ENCODE measurements at regions not wholly inside any gene's neighbourhood (a gene's known extent, or its start where the extent isn't known, plus 50 kb on each side); places are given as distances from the start of the nearest gene placed in this dataset.

GRCh38 chr3:194866236-194866635, 180.6 kb downstream of the FAM43A start:
- DNase-seq: no peak
- H3K4me1 Mint-ChIP-seq: peaks cover 8% of the 10 kb centered on the region
- no peaks in the 10 kb centered on the region for H3K36me3 Mint-ChIP-seq (ENCODE audit: low read depth)
- no peak overlapping the region for H3K27ac Mint-ChIP-seq
- peaks cover 21% of the 10 kb centered on the region for H3K27me3 Mint-ChIP-seq (ENCODE audit: low read depth, poor library complexity)
- no peak overlapping the region for H3K4me3 Mint-ChIP-seq
- TF ChIP-seq CTCF (IDR thresholded peaks at IDR 0.05): no peak
- H3K9me3 Mint-ChIP-seq: peaks cover 4% of the 10 kb centered on the region

DNA sequence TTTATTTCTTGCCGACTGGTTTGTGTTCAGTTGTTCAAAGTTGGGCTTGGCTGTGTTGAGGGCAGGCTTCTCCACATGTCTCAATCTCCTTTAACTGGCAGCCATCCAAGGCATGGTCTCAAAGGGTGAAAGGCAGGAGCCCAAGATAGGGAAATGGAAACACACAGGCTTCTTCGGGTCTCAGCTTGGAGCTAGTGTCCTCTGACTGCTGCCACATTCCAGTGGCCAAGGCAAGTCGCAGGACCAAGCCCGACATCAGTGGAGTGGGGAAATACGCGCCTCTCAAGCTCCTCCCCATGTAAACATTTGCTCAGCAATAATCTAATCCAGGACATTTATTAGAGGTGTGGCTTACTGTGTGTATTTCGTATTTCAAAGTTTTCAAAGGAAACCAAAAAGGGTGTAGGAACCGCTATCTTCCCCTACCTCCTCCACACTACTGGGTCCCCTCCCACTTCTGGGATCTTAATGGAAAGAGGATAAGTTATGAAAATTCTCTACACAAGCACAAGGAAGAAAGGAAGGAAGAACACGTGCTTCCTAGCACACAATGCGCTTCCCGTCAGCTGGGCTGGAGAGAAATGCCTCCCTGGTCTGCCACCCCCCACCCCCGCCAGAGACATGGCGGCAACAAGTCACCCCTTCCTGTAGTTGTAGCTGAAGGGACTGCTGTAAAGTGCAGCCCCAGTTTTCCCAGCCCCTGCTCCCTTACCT, 181.7 kb downstream of the FAM43A start:
- peaks cover 19% of the 10 kb centered on the region for H3K27me3 Mint-ChIP-seq (ENCODE audit: low read depth, poor library complexity)
- no peaks in the 10 kb centered on the region for H3K36me3 Mint-ChIP-seq (ENCODE audit: low read depth)
- H3K4me3 Mint-ChIP-seq: no peak overlapping the region
- H3K9me3 Mint-ChIP-seq: peaks cover 4% of the 10 kb centered on the region
- no peak overlapping the region for H3K27ac Mint-ChIP-seq
- H3K4me1 Mint-ChIP-seq: peaks cover 20% of the 10 kb centered on the region
- DNase-seq: no peak
- TF ChIP-seq CTCF (IDR thresholded peaks at IDR 0.05): no peak

DNA sequence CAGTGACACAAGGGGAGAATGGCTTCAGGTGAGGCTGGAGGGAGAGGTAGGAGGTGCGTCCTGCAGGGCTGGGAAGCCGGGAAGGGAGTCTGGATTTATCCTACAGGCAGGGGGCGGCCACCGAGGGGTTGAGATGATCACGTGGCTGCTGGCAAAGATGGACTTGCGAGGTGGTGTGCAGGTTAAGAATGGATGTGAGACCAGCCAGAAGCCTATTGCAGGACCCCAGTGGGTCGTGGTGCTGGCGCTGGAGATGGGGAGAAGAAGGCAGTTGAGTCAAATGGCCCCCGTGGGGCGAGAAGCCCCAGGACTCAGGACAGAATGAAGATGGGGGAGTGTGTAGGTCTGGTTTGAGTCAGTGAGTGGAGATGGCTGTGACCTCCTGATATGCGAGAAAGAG, 183.1 kb downstream of the FAM43A start:
- TF ChIP-seq CTCF (IDR thresholded peaks at IDR 0.05): no peak
- no peak for DNase-seq
- Mint-ChIP-seq H3K4me3 (no peak overlapping the region), H3K9me3 (peaks cover 4% of the 10 kb centered on the region), H3K27ac (no peak overlapping the region), H3K27me3 (ENCODE audit: low read depth, poor library complexity) (peaks cover 18% of the 10 kb centered on the region), H3K4me1 (peaks cover 34% of the 10 kb centered on the region), H3K36me3 (ENCODE audit: low read depth) (no peaks in the 10 kb centered on the region)

- no peak for DNase-seq
- Mint-ChIP-seq H3K4me3 (no peak overlapping the region), H3K4me1 (peaks cover 39% of the 10 kb centered on the region), H3K27me3 (ENCODE audit: low read depth, poor library complexity) (peaks cover 20% of the 10 kb centered on the region), H3K27ac (no peak overlapping the region), H3K9me3 (peaks cover 4% of the 10 kb centered on the region), H3K36me3 (ENCODE audit: low read depth) (no peaks in the 10 kb centered on the region)
- TF ChIP-seq CTCF (IDR thresholded peaks at IDR 0.05): no peak
Observed at GRCh38 chr3:194869482-194870169, 183.9 kb downstream of the FAM43A start.

GRCh38 chr3:194870394-194871110, 184.9 kb downstream of the FAM43A start:
- Mint-ChIP-seq H3K4me1 (peaks cover 39% of the 10 kb centered on the region), H3K27ac (no peak overlapping the region), H3K9me3 (peaks cover 4% of the 10 kb centered on the region), H3K4me3 (no peak overlapping the region), H3K36me3 (ENCODE audit: low read depth) (no peaks in the 10 kb centered on the region), H3K27me3 (ENCODE audit: low read depth, poor library complexity) (peaks cover 24% of the 10 kb centered on the region)
- no peak for DNase-seq
- no peak for TF ChIP-seq CTCF (IDR thresholded peaks at IDR 0.05)

Data from nephron progenitor cell (in vitro differentiated cells).